ENCODE measurements at regions not wholly inside any gene's neighbourhood (a gene's known extent, or its start where the extent isn't known, plus 50 kb on each side); places are given as distances from the start of the nearest gene placed in this dataset.

GRCh38 chr3:130260918-130261317 is 84.6 kb upstream of the COL6A5 start:
- DNase-seq (ENCODE audit: low read depth in 2 of 2), result no peak

GRCh38 chr3:130263708-130264107 is 81.8 kb upstream of the COL6A5 start:
- no peak for DNase-seq (ENCODE audit: low read depth in 2 of 2)

DNA sequence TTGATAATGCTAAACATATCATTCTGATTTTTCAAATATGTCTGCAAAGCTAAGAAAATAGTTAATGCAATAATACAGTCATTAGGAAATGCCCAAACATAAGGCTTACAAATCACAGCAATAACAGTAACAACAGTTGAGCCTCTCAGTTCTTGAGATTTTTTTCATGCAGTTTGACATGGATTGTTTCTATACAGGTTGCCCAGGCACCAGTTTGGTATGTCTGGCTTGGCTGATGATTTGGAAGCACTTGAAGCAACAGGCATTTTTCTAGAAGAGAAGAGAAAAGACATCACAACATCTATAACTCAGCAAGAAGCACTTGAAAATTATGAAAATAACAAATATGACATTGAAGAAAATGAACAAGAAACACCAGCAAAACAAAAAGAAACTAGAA is 78.7 kb upstream of the COL6A5 start:
- no peak for DNase-seq (ENCODE audit: low read depth in 2 of 2)

GRCh38 chr3:130276203-130276803 is 69.2 kb upstream of the COL6A5 start:
- no peak for DNase-seq (ENCODE audit: low read depth in 2 of 2)

GRCh38 chr3:130288670-130289069 is 56.8 kb upstream of the COL6A5 start:
- DNase-seq (ENCODE audit: low read depth in 2 of 2), result no peak

- no peak for DNase-seq (ENCODE audit: low read depth in 2 of 2)
These were observed 54.3 kb upstream of the COL6A5 start for GRCh38 chr3:130291148-130291547.

GRCh38 chr3:130293247-130293646 is 52.2 kb upstream of the COL6A5 start:
- no peak for DNase-seq (ENCODE audit: low read depth in 2 of 2)

Data from stimulated activated CD8-positive, alpha-beta memory T cell treated with anti-CD3 and anti-CD28 coated beads, Interleukin-7, amount 100 ng/mL, for 1 hour (primary cell).